ENCODE measurements at regions not wholly inside any gene's neighbourhood (a gene's known extent, or its start where the extent isn't known, plus 50 kb on each side); places are given as distances from the start of the nearest gene placed in this dataset.
A peak's percentile ranks its signal among the peaks of the same experiment; 100 is the strongest.

DNA sequence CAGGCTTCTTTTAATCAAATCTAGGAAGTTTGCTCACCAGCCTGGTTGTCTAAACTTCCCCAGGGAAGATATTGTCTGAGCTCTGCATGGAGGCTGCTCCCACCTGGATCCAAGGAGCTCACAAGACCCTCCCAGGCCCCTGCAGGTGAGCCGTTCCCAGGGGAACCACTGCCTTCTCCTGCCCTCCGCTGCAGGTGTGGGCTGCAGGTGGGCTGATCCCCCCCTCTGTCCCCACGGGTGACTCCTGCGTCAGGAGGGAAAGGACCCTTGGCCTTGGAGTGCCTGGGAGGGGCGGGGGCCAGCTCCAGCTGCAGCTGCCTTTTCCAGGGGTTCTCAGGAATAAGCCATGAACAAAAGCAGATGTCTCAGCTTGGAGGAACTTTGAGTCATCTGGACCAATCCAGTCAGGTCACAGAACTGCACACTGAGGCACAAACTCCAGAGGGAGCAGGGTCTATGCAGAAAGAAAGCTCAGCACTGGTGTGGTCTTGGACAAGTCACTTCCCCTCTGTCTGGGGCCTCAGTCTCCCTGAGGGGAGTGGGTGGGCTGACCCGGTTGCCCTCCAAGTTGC is 246.6 kb upstream of the RTL1 start:
- H3K27me3 ChIP-seq (ENCODE audit: insufficient read depth): no peaks in the 10 kb centered on the region
- no peaks in the 10 kb centered on the region for H3K79me2 ChIP-seq (replicated peaks; ENCODE audit: insufficient read depth)
- ATAC-seq (peak; percentile 60), DNase-seq (ENCODE audit: low spot score) (no peak)
- H3K36me3 ChIP-seq (ENCODE audit: insufficient read depth): no peaks in the 10 kb centered on the region
- no peaks in the 10 kb centered on the region for H4K20me1 ChIP-seq (replicated peaks; ENCODE audit: insufficient read depth)
- no peak overlapping the region for H2AFZ ChIP-seq
- H3K27ac ChIP-seq (ENCODE audit: low read depth): no peak overlapping the region
- H3K4me1 ChIP-seq (ENCODE audit: insufficient read depth): peaks cover 5% of the 10 kb centered on the region; the same call in 1 of the 2 replicates
- TF ChIP-seq EZH2phosphoT487 (IDR thresholded peaks at IDR 0.05; ENCODE audit: unreplicated experiment) (no peak), EZH2 (IDR thresholded peaks at IDR 0.05; ENCODE audit: low read depth, unreplicated experiment) (no peak), CTCF (conservative IDR thresholded peaks at IDR 0.05; ENCODE audit: low read depth in 2 of 2) (no peak), ZNF331 (CRISPR knock-in tag; IDR thresholded peaks at IDR 0.05; ENCODE audit: low read depth) (no peak), STAT1 (IDR thresholded peaks at IDR 0.05; ENCODE audit: unreplicated experiment) (no peak), ZNF114 (CRISPR knock-in tag; IDR thresholded peaks at IDR 0.05) (no peak), CREB1 (CRISPR knock-in tag; IDR thresholded peaks at IDR 0.05; ENCODE audit: low read depth) (no peak), JUNB (IDR thresholded peaks at IDR 0.05; ENCODE audit: unreplicated experiment) (no peak)
- TF ChIP-seq, protein P1, sequence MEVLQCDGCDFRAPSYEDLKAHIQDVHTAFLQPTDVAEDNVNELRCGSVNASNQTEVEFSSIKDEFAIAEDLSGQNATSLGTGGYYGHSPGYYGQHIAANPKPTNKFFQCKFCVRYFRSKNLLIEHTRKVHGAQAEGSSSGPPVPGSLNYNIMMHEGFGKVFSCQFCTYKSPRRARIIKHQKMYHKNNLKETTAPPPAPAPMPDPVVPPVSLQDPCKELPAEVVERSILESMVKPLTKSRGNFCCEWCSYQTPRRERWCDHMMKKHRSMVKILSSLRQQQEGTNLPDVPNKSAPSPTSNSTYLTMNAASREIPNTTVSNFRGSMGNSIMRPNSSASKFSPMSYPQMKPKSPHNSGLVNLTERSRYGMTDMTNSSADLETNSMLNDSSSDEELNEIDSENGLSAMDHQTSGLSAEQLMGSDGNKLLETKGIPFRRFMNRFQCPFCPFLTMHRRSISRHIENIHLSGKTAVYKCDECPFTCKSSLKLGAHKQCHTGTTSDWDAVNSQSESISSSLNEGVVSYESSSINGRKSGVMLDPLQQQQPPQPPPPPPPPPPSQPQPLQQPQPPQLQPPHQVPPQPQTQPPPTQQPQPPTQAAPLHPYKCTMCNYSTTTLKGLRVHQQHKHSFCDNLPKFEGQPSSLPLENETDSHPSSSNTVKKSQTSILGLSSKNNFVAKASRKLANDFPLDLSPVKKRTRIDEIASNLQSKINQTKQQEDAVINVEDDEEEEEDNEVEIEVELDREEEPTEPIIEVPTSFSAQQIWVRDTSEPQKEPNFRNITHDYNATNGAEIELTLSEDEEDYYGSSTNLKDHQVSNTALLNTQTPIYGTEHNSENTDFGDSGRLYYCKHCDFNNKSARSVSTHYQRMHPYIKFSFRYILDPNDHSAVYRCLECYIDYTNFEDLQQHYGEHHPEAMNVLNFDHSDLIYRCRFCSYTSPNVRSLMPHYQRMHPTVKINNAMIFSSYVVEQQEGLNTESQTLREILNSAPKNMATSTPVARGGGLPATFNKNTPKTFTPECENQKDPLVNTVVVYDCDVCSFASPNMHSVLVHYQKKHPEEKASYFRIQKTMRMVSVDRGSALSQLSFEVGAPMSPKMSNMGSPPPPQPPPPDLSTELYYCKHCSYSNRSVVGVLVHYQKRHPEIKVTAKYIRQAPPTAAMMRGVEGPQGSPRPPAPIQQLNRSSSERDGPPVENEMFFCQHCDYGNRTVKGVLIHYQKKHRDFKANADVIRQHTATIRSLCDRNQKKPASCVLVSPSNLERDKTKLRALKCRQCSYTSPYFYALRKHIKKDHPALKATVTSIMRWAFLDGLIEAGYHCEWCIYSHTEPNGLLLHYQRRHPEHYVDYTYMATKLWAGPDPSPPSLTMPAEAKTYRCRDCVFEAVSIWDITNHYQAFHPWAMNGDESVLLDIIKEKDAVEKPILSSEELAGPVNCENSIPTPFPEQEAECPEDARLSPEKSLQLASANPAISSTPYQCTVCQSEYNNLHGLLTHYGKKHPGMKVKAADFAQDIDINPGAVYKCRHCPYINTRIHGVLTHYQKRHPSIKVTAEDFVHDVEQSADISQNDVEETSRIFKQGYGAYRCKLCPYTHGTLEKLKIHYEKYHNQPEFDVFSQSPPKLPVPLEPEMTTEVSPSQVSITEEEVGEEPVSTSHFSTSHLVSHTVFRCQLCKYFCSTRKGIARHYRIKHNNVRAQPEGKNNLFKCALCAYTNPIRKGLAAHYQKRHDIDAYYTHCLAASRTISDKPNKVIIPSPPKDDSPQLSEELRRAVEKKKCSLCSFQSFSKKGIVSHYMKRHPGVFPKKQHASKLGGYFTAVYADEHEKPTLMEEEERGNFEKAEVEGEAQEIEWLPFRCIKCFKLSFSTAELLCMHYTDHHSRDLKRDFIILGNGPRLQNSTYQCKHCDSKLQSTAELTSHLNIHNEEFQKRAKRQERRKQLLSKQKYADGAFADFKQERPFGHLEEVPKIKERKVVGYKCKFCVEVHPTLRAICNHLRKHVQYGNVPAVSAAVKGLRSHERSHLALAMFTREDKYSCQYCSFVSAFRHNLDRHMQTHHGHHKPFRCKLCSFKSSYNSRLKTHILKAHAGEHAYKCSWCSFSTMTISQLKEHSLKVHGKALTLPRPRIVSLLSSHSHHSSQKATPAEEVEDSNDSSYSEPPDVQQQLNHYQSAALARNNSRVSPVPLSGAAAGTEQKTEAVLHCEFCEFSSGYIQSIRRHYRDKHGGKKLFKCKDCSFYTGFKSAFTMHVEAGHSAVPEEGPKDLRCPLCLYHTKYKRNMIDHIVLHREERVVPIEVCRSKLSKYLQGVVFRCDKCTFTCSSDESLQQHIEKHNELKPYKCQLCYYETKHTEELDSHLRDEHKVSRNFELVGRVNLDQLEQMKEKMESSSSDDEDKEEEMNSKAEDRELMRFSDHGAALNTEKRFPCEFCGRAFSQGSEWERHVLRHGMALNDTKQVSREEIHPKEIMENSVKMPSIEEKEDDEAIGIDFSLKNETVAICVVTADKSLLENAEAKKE (CRISPR knock-in tag; IDR thresholded peaks at IDR 0.05): no peak
- no peaks in the 10 kb centered on the region for H3F3A ChIP-seq (replicated peaks; ENCODE audit: low read depth)
- peaks cover 27% of the 10 kb centered on the region for H3K4me1 Mint-ChIP-seq
- no peaks in the 10 kb centered on the region; the same call in 2 of the 3 replicates for H3K36me3 Mint-ChIP-seq (ENCODE audit: low read depth)
- no peak overlapping the region for H3K4me3 Mint-ChIP-seq
- peaks cover 8% of the 10 kb centered on the region; the same call in 2 of the 3 replicates for H3K9me3 Mint-ChIP-seq
- H3K27ac Mint-ChIP-seq: no peak overlapping the region
- H3K4me3 ChIP-seq: no peak overlapping the region
- peaks cover 4% of the 10 kb centered on the region for H3K27me3 Mint-ChIP-seq (ENCODE audit: insufficient read depth, low read depth, poor library complexity)
- no peaks in the 10 kb centered on the region for H3K9me2 ChIP-seq (ENCODE audit: insufficient read depth)
- no peak overlapping the region for H3K4me2 ChIP-seq
